Embryonic facial prominence (tissue), 1 donor: ENCODE measurements at regions not wholly inside any gene's neighbourhood (a gene's known extent, or its start where the extent isn't known, plus 50 kb on each side); places are given as distances from the start of the nearest gene placed in this dataset.

Experiments
- DNase-seq: peaks from one replicate; pipeline ENCODE4 v3.0.0-alpha.2; 2016; ENCODE audit errors: extremely low spot score

DNA sequence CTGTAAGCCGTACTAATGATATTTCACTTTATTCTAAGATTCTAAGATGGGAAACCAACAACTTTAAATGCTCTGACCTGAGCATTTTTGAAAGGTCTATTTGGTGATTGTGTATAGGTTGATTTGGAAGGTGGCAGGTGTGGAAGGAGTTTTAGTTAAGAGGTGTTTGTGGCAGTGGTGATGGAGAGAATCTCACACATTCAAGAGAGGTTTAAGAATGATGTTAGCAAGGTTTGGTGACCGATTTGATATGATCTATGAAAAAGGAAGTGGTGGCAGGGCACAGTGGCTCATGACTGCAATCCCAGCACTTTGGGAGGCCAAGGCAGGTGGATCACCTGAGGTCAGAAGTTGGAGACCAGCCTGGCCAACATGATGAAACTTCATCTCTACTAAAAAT is 319.2 kb upstream of the CD180 start:
- DNase-seq: no peak

DNA sequence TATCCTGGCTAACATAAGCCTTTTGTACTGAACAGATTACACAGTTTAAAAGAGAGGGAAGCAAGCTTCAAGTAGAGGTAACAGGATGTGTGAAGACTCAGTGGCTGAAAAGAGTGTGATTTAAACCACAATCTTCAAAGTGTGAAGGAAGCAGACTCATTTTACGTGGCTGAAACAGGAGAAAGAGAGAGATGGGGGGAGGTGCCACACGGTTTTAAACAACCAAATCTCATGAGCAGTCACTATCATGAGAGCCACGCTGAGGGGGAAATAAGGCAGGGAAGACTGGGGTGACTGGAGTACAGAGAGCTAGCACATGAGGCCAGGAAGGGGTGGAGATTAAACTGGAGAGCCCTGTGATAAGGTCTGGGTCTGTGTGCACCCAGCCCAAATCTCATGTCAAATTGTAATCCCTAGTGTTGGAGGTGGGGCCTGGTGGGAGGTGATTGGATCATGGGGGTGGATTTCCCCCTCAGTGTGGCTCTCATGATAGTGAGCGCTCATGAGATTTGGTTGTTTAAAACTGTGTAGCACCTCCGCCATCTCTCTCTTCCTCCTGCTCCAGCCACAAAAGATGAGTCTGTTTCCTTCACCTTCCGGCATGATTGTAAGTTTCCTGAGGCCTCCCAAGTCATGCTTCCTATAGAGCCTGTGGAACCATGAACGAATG is 318.6 kb upstream of the CD180 start:
- DNase-seq: no peak

DNA sequence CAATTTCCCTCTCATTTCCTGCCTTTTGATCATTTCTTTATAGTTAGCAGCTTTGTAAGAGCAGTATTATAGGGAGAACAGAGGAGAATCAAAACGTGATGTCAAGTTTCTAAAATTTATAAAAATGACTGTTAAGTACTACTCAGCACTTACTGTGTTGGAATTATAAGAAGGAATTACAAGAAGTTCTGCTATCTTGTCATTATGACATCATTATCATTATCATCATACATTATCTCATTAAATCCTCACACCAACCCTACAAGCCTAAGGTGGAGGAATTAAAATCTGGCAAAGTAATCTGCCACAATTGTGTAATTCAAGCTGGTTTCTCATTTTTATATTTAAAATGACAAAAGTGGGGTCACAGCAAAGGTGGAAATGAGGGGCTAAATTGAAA is 316.2 kb upstream of the CD180 start:
- no peak for DNase-seq

DNA sequence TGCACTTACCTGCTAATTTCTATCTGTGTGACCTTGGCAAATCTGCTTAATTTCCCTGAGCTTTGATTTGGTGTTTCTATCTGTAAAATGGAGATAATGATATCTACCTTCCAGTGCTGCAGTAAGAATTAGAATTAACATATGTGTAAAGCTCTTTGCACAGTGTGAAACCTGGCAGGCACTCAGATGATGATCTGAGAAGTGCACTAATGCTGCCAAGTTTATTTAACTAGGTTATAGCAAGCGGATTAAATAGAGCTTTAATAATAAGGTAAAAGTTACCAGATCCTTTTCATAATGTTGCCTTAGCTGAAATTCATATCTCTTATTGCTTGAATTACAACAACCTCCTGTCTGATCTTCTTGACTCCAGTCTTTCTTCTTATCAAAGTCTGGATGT is 315.3 kb upstream of the CD180 start:
- no peak for DNase-seq

DNA sequence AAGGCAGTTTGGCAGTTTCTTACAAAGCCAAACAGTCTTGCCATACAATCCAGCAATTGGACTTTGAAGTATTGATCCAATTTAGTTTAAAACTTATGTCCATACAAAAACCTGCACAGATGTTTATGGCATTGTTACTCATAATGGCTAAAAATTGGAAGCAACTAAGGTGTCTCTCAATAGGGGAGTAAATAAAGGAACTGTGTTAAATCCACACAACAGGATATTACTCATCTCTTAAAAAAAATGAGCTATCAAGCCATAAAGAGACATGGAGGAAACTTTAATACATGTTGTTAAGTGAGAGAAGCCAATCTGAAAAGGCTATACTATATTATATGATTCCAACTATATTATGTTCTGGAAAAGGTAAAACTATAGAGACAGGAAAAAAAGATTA is 313.6 kb upstream of the CD180 start:
- DNase-seq: no peak

DNA sequence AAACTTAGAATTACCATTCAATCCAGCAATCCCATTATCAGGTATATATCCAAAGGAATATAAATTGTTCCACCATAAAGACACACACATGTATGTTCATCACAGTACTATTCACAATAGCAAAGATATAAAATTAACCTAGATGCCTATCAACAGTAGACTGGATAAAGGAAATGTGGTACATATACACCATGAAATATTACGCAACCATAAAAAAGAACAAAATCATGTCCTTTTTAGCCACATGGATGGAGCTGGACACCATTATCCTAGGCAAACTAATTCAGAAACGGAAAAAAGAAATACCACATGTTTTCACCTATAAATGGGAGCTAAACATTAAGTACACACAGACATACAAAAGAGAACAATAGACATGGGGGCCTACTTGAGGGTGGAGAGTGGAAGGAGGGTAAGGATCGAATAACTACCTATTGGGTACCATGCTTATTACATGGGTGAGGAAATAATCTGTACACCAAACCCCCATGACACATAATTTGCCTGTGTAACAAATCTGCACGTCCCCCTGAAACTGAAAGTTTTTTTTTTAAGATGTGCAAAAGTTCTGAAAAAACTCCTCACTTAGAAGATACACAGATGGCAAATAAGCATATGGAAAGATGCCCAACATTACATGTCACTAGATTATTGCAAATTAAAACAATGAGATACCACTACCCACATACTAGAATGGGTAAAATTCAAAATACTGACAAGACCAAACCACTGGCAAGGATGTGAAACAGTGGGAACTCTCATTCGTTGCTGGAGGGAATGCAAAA is 313.0 kb upstream of the CD180 start:
- DNase-seq: no peak

DNA sequence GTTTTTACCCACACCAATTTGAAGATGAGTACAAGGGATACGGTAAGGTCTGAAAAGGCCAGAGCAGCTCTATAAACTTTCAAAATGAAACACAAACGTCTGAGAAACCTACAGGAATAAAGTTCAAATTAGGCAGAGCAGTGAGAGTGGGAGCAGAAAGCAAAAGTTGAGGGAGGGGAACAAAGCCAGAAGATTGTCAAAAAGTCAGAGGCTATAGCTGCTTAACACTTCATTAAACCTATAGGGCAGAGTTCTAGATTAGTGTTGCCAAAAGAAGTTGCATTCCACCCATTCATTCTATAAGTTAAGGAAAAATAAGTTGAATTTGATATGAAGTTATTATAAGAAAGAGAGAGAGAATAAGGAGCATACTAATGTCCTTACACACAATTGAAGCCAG is 309.6 kb upstream of the CD180 start:
- DNase-seq: no peak

DNA sequence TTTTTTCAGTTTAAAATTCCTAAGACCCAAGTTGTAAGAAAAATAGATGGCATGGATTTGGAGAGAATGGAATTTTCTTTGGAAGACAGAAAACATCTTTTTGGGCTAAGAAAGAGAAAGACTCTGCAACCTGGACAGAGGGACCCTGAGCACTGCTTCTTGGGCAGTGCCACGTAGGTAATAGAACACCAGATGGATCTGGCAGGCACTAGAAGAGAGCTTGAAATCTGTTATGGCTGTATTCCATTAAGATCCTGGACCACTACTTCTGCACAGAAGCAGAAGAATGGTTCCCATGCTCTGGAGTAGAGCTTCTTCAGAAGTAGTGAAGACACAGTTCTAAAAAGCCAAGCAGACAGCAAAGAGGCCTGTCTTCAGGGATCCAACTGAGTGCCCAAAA is 306.4 kb upstream of the CD180 start:
- no peak for DNase-seq

DNA sequence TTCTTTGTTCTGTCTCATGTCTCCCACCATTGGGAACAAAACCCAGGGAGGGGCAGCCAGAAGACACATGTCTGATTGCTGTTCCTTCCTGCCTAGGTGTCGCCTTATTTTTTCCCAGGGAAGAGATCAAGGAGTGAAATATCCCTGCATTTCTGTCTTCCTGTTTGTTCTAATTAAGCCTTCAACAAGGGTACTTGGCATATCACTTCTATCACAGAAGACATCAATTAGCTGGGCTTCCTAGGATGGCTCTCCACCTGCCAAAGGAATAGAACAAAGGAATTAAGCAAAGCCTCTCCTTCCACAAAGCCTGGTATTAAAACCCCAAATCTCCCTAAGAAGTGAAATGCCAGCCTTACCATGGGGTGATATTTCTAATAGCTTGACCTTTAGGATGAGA is 299.5 kb upstream of the CD180 start:
- no peak for DNase-seq

DNA sequence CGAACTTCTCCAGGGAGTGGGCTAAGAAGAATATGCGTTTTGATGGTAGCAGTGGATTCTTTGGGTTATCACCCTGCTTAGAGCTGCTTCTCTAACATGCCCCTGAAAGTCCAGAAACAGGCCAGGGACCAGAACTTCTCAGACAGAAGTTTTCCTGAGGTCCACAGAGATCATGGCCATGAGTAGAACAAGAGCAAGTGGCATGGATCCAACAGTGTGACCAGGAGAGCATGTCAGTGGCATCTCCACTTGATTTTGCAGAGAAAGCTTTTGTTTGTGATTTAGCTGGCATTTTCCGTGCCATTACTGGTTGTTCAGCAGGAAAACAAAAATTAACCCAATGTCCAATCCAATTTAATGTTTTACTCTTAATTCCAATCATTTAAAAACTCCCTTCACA is 298.5 kb upstream of the CD180 start:
- no peak for DNase-seq

DNA sequence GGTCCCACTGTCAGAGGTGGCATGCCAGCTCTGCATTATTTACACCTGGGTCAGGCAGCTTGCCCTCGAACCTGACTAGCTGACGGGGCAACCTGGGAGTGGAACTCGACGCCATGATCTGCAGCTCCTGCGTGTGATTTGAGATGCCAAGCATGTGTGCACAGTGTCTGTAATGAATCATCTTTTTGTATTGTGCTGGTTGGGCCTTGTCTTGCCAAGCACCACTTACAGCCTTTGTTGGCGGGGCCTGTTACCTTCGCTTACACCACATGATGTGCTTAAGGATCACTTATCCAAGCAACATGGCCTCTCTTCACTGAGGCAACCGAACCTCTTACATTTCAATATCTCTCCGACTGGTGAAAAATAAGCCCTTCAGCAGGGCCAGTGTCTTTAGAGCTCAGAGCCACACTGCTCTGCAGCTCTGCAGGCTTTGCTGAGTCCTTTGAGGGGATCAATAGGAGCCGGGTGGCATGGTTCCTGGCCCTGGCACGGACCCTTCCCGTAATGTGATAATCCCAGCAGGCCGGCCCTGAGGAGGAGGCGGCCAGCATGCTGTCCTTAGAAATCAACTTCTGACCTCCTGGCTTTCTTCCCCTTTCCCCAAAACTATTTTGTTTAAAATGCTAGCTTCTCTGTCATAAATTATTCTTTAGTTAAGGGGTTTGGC is 297.7 kb upstream of the CD180 start:
- no peak for DNase-seq

DNA sequence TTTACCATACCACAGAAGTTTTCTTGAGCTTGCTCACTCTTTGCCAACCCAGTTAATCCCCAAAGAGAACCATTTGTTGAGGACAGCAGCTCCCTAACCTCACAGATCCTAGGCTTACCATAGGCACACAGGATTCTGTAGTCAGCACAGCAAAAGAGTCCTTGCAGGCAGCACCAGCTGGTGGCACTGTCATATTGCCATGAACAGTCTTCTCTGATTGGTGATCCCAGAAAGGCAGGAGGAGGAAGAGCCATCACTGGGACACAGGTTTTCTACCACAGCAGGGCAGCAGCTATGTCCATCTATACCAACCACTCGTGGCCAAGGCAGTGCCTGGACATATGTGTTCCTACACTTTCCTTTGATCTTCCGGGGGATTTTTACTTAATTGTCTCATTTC is 297.1 kb upstream of the CD180 start:
- DNase-seq: no peak

DNA sequence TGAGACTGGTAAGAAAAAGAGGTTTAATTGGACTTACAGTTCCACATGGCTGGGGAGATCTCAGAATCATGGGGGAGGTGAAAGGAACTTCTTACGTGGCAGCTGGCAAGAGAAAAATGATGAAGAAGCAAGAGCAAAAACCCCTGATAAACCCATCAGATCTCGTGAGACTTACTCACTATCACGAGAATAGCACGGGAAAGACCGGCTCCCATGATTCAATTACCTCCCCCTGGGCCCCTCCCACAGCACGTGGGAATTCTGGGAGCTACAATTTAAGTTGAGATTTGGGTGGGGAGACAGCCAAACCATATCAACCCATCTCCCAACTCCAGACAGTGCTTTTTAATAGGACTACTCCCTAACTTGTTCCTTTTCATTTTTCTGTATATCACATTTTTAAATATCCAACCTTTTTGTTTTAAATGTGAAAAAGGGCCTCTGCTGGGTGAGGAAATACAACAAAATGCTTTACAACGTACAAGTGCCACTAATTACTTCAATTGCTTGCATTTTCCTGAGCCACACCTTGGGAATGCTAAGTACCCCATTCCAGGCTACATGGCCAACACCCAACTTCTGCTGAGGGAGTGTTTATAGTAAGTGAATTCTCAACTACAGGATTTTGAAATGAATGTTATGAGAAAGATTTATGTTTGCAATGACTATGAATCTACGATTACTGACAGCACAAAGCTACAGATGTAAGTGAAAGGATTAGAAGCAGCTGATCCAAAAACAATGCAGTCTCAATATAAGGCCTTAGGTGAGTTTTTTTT is 294.1 kb upstream of the CD180 start:
- no peak for DNase-seq

DNA sequence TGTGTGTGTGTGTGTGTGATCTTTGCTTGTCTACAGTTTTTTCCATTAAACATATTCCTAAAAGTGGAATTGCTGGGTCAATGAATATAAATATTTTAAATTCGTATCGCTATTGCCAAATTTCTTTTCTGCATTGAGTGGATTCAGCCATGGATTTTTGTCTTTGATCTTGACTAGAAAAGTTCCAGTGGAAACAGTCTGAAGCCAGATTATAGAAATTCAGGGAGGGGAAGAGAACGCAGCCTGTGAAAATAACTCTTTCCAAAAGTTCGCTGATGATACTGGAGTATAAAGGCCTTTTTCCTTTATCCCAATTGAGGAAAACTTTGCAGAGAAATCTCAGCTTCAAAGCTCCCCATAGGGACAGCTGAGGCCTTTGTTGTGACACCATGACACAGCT is 292.3 kb upstream of the CD180 start:
- DNase-seq: no peak

DNA sequence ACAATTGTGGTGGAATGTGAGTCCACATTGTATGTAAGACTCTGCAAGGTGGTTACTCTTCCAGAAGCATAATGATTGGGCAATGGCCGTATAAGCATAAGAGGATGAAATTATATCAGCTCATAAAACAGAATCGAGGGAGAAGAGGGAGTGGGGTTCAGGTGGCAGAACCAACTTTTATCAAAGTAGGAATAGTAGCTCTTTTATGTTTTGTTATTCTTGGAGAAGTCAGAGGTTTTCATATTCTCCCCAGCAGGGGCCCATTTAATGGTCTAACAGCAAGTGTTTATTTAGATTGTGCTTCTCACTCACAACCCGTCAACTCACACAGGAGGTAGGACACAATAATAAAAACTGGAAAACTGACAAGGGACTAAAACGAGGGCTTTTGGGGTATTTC is 291.3 kb upstream of the CD180 start:
- DNase-seq: no peak

DNA sequence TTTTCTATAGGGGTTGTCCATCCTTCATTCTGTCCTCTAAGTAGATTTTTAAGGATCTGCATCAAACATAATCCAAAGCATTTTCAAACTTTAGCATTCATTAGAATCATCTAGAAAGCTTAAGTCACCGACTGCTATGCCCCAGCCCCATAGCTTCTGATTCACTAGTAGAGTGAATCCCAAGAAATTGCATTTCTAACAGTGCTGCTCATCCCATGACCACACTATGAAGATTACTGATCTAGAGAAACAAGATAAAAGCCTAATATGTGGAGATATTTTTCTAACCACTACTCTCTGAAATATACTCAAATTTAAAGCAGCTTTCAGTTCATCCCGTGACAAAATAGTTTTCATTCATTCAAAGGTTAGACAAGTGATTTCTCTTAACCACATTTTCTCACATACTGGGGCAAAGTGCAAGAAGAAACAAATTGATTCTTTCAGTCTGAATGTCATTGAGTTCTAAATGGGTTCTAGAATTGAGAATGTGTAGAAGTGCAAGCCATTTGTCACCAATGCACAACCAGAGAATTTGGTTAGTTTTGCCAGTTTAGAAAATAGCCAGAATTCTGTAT is 286.9 kb upstream of the CD180 start:
- no peak for DNase-seq

DNA sequence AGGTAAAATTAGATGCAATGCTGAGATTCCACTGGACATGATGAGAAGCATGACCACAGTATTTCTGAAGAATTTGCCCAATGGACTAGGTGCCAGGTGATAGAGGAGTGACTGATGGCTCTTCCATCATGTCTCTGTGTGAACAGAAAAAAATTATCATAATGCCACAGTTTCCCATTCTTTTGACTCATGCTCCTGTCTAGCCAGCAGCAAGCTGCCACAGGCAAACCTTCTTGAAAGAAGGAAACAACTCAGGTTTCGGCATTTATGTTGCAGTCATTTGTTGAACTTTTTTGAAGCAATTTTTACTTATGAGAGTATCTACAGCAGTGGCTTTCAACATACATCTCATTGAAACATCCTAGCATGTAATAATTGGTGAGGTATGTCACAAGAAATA is 284.8 kb upstream of the CD180 start:
- no peak for DNase-seq

DNA sequence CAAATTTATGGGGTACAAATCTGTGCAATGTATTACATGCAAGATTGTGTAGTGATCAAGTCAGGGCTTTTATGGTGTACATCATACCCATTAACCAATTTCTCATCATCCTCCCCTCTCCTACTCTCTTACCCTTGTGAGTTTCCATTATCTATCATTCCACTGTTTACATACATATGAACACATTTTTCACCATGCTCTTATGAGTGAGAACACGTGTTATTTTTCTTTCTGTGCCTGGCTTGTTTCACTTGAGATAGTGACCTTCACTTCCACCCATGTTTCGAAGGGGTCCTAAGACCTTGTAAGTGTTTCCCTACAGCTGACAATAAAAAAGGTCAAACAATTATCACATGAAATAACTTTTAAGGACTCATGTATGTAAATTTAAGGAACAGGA is 281.7 kb upstream of the CD180 start:
- DNase-seq: no peak

DNA sequence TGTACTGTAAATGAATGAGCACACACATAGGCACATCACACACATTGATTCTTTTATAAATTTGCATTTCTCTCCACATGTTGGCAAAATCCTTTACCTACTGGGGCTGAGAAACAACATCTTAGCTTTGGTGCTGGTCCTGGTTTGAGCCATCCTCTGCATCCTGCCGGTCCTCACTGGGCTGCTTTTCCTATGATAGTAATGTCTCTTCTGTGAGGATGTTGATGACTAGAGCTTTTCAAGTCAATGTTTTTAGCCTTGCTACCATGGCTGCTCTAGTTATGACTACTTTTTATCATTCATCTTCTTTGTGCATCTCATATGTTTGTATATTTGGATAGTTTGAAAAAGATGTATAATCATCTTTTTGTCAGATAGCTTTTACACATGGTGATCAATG is 280.4 kb upstream of the CD180 start:
- DNase-seq: no peak

DNA sequence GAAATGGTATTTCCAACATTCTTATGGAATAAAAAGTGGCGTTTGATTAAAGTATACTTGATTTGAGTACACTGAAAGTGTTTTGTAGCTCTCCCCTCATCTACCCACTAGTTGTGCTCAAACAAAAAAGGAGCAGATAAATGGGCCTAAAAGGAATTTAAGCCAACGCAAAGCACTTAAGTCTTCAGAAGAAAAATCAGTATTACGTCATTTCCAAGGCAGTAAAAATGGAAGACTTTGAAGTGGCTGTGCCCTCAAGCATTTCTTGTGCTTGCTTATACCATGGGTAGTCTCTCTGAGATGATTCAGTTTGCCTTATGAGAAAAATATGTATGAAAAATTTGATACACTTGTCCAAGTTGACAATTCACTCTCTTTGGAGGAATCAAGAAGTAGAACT is 279.9 kb upstream of the CD180 start:
- no peak for DNase-seq

DNA sequence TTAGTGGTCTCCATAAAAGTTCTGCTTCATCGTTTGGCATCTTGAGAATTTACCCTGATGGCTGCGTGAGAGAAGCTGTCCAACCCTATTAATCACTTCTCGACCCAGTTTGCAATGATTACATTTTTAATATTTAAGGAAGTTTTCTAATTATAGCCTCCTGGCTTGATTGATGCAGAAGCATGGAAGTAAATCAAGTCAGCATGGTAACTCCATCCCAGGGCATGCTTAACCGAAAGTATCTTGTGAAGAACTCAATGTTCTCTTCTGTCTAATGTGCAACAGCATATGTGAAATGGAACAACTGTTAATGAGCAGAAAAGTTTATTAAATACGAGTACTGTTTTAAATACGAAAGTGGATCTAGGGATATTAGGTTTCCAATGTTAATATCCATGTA is 278.9 kb upstream of the CD180 start:
- DNase-seq: no peak

DNA sequence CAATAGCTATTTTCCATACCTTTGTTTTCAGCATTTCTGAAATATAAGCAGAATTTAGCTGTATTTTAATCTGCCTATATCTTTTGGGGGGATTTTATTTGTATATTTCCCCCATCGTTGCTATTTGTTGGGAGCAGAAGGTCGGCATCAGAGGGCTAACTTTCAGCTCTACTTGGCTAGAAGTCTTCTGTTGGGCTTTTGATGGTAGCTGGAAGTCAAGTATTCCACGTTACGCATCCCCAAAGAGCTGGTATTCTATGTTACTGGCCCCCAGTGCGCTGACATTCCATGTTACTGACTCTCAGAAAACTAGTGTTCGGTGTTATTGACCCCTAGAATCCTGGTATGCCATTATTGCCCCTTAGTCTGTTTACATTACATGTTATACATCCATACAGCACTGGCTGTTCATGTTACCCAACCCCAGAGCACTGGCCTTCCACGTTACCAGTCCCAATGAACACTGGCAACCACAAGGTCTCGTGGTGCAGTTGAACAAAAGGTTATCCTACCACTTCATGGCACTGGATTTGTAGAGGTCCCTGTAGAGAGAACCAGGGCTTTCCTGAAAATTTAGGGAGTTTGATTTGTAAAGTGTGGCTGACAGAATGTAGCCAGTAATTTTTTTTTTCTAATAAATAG is 278.1 kb upstream of the CD180 start:
- DNase-seq: no peak
